ENCODE measurements at regions not wholly inside any gene's neighbourhood (a gene's known extent, or its start where the extent isn't known, plus 50 kb on each side); places are given as distances from the start of the nearest gene placed in this dataset.

DNA sequence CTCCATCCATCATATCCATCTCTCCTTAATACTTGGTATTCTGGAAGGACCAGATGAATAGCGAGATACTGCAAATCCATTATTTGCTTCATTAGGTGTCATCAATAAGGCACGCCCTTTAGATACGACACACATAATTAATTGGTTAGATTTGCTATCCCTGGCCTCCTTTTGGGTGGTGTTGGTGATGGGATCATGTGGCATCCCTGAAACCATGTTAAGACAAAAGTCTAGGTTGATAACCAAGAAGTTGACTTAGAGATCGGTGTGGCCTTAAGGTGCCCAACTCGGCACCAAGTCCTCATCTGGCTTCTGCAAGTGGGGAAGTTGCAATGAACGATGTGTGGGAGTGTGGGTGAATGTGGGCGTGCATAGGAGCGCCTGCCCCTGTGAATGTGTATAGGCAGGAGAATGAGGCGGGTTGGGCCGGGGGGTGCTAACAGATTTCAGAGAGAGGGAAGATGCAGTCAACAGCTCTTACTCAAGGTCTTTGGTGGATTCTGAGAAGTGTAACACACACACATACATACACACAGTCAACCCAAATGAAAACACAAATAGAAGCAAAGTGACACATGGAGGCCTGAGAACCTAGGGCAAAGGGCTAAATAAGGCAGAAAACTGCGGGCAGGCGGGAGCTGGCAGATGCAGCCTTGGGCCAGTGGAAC lies 415.7 kb upstream of the ESRRG start:
- TF ChIP-seq, protein P1, sequence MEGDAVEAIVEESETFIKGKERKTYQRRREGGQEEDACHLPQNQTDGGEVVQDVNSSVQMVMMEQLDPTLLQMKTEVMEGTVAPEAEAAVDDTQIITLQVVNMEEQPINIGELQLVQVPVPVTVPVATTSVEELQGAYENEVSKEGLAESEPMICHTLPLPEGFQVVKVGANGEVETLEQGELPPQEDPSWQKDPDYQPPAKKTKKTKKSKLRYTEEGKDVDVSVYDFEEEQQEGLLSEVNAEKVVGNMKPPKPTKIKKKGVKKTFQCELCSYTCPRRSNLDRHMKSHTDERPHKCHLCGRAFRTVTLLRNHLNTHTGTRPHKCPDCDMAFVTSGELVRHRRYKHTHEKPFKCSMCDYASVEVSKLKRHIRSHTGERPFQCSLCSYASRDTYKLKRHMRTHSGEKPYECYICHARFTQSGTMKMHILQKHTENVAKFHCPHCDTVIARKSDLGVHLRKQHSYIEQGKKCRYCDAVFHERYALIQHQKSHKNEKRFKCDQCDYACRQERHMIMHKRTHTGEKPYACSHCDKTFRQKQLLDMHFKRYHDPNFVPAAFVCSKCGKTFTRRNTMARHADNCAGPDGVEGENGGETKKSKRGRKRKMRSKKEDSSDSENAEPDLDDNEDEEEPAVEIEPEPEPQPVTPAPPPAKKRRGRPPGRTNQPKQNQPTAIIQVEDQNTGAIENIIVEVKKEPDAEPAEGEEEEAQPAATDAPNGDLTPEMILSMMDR (IDR thresholded peaks at IDR 0.05 in 2 of 3, conservative IDR thresholded peaks at IDR 0.05 in 1 of 3; ENCODE audit: control insufficient read depth in 2 of 3, extremely low read depth in 1 of 3, insufficient read depth in 1 of 3, low read depth in 3 of 3, low read length in 3 of 3), result no peak
- TF ChIP-seq FOXM1 (IDR thresholded peaks at IDR 0.05; ENCODE audit: low read depth, low read length) (no peak), ZNF274 (IDR thresholded peaks at IDR 0.05; ENCODE audit: insufficient read depth, insufficient read length) (no peak), YY1 (IDR thresholded peaks at IDR 0.05; ENCODE audit: low read depth, low read length) (no peak), SIN3A (IDR thresholded peaks at IDR 0.05; ENCODE audit: low read depth, low read length) (no peak), EZH2 (IDR thresholded peaks at IDR 0.05; ENCODE audit: borderline replicate concordance, control insufficient read depth, low read depth, low read length) (no peak)

All from GM12878 (cell line).